HepG2 (cell line): ENCODE measurements at regions not wholly inside any gene's neighbourhood (a gene's known extent, or its start where the extent isn't known, plus 50 kb on each side); places are given as distances from the start of the nearest gene placed in this dataset.

Experiments used
- JUND ChIP-seq: sonication (generic); formaldehyde crosslinking; IDR thresholded peaks from 2 replicates; pipeline ENCODE4 v1.8.0; 2022; ENCODE audit warnings: mild to moderate bottlenecking, missing genetic modification reagents
- KDM5A ChIP-seq: fragments of 200-600 bp; sonication (generic); IDR thresholded peaks from 2 replicates; pipeline ENCODE4 v1.7.0; 2018; ENCODE audit warnings: antibody characterized with exemption, mild to moderate bottlenecking, low read length, borderline replicate concordance
- PHF21A ChIP-seq: sonication (generic); formaldehyde crosslinking; IDR thresholded peaks from 2 replicates; pipeline ENCODE4 v1.5.0; 2020; ENCODE audit warnings: mild to moderate bottlenecking, missing genetic modification reagents
- SNRNP70 ChIP-seq: fragments of 200-400 bp; formaldehyde crosslinking; IDR thresholded peaks from 2 replicates; pipeline ENCODE4 v1.6.1; 2017; ENCODE audit warnings: mild to moderate bottlenecking, low read depth, low read length, moderate library complexity
- ZNF460 ChIP-seq: sonication (generic); formaldehyde crosslinking; IDR thresholded peaks from 2 replicates; pipeline ENCODE4 v1.5.1; 2020; ENCODE audit warnings: missing genetic modification reagents, mild to moderate bottlenecking, borderline replicate concordance
- ZNF790 ChIP-seq: sonication (generic); formaldehyde crosslinking; IDR thresholded peaks from 2 replicates; pipeline ENCODE4 v1.8.0; 2022; ENCODE audit warnings: missing genetic modification reagents, mild to moderate bottlenecking, borderline replicate concordance
- TF ChIP-seq, protein P1 (sequence below): sonication (generic); formaldehyde crosslinking; conservative IDR thresholded peaks from 2 replicates; pipeline ENCODE4 v1.8.0; 2022; ENCODE audit warnings: missing genetic modification reagents
- TF ChIP-seq, protein P2 (sequence below): sonication (generic); formaldehyde crosslinking; IDR thresholded peaks from 2 replicates; pipeline ENCODE4 v1.5.0; 2020; ENCODE audit warnings: mild to moderate bottlenecking, low read depth, missing genetic modification reagents, borderline replicate concordance
- TF ChIP-seq, protein P3 (sequence below), 2 experiments: sonication (generic) in 1 of 2; formaldehyde crosslinking in 1 of 2; IDR thresholded peaks; 2 replicates each; pipeline versions ENCODE4 v1.5.1 to v1.6.1; 2011 to 2020; ENCODE audit warnings: borderline replicate concordance in 1 of 2, low read depth in 1 of 2, low read length in 1 of 2, mild to moderate bottlenecking in 1 of 2, missing genetic modification reagents in 1 of 2, moderate library complexity in 1 of 2

DNA sequence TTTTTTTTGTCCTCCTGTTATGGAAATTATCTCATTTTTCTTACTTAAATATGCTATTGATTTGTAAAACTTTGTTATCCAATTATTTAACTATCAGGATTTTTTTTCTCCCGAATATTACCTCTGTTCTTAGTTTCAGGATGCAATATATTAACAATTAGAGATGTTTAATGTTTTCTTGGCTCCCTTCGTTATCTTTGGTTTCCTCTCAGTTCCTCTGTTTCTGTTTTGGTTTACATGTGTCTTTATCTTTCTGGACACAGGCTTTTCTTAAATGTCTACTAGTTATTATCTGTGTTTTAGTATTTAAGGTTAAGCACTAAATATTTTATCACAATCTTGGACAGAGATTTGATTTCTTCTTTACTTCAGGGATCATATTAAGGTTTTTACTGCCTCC is 462.2 kb upstream of the SLC10A2 start:
- TF ChIP-seq, protein P1, sequence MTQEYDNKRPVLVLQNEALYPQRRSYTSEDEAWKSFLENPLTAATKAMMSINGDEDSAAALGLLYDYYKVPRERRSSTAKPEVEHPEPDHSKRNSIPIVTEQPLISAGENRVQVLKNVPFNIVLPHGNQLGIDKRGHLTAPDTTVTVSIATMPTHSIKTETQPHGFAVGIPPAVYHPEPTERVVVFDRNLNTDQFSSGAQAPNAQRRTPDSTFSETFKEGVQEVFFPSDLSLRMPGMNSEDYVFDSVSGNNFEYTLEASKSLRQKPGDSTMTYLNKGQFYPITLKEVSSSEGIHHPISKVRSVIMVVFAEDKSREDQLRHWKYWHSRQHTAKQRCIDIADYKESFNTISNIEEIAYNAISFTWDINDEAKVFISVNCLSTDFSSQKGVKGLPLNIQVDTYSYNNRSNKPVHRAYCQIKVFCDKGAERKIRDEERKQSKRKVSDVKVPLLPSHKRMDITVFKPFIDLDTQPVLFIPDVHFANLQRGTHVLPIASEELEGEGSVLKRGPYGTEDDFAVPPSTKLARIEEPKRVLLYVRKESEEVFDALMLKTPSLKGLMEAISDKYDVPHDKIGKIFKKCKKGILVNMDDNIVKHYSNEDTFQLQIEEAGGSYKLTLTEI (CRISPR knock-in tag): no peak
- TF ChIP-seq JUND (CRISPR knock-in tag): no peak
- TF ChIP-seq ZNF790 (CRISPR knock-in tag): no peak
- no peak for TF ChIP-seq KDM5A
- no peak for TF ChIP-seq PHF21A
- TF ChIP-seq ZNF460 (CRISPR knock-in tag): no peak
- no peak for TF ChIP-seq SNRNP70
- TF ChIP-seq, protein P2, sequence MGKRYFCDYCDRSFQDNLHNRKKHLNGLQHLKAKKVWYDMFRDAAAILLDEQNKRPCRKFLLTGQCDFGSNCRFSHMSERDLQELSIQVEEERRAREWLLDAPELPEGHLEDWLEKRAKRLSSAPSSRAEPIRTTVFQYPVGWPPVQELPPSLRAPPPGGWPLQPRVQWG: no peak
- TF ChIP-seq, protein P3, sequence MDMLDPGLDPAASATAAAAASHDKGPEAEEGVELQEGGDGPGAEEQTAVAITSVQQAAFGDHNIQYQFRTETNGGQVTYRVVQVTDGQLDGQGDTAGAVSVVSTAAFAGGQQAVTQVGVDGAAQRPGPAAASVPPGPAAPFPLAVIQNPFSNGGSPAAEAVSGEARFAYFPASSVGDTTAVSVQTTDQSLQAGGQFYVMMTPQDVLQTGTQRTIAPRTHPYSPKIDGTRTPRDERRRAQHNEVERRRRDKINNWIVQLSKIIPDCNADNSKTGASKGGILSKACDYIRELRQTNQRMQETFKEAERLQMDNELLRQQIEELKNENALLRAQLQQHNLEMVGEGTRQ (IDR thresholded peaks at IDR 0.05; ENCODE audit: low read depth, low read length): no peak
- TF ChIP-seq, protein P3 (CRISPR knock-in tag; IDR thresholded peaks at IDR 0.05; ENCODE audit: borderline replicate concordance): no peak
